CD8-positive, alpha-beta memory T cell (primary cell): ENCODE measurements at regions not wholly inside any gene's neighbourhood (a gene's known extent, or its start where the extent isn't known, plus 50 kb on each side); places are given as distances from the start of the nearest gene placed in this dataset.
A peak's percentile ranks its signal among the peaks of the same experiment; 100 is the strongest.

Experiments
- CTCF ChIA-PET: fragments of 350-600 bp; sonication (Branson Sonifier 250); formaldehyde crosslinking; loops from one replicate; lab custom pipeline; 2021; ENCODE audit warnings: antibody characterized with exemption; lab: Charles Lee
- POLR2A ChIA-PET: fragments of 350-600 bp; sonication (Branson Sonifier 250); formaldehyde crosslinking; loops from one replicate; lab custom pipeline; 2021; ENCODE audit warnings: antibody characterized with exemption; lab: Charles Lee
- DNase-seq, 5 donors: peaks; one replicate each; pipeline versions ENCODE4 v3.0.0 to v3.0.0-alpha.2; 2020 to 2022; ENCODE audit warnings: mixed read lengths in 1 of 5
- H3K27ac ChIP-seq: one replicate; pipeline ENCODE4 v1.7.0; 2013; ENCODE audit warnings: low read depth, mild to moderate bottlenecking, low read length, moderate library complexity
- H3K27me3 ChIP-seq: 2 replicates; pipeline ENCODE4 v1.7.0; 2013; ENCODE audit warnings: low read length, mild to moderate bottlenecking; ENCODE audit not compliant: insufficient read depth, poor library complexity, severe bottlenecking
- H3K36me3 ChIP-seq: 2 replicates; pipeline ENCODE4 v1.7.0; 2013; ENCODE audit warnings: mild to moderate bottlenecking, low read length, moderate library complexity; ENCODE audit not compliant: insufficient read depth
- H3K4me1 ChIP-seq: 2 replicates; pipeline ENCODE4 v1.7.0; 2013; ENCODE audit warnings: mild to moderate bottlenecking, low read length, moderate library complexity; ENCODE audit not compliant: insufficient read depth
- H3K4me3 ChIP-seq: 2 replicates; pipeline ENCODE4 v1.7.0; 2013; ENCODE audit warnings: mild to moderate bottlenecking, low read length
- H3K9me3 ChIP-seq: 2 replicates; pipeline ENCODE4 v1.7.0; 2013; ENCODE audit warnings: mild to moderate bottlenecking, low read length
- H3K27ac Mint-ChIP-seq, 8 donors: one replicate each; pipeline ENCODE4 v1.8.0; 2020 to 2021; ENCODE audit warnings: mixed read lengths in 8 of 8, mild to moderate bottlenecking in 6 of 8, inconsistent platforms in 3 of 8, moderate library complexity in 3 of 8
- H3K27me3 Mint-ChIP-seq, 2 donors: one replicate each; pipeline ENCODE4 v1.8.0; 2020 to 2021; ENCODE audit warnings: mixed read lengths in 2 of 2, mild to moderate bottlenecking in 1 of 2, moderate library complexity in 1 of 2
- H3K36me3 Mint-ChIP-seq, 3 donors: one replicate each; pipeline ENCODE4 v1.8.0; 2020 to 2021; ENCODE audit warnings: mixed read lengths in 3 of 3, inconsistent platforms in 1 of 3, mild to moderate bottlenecking in 1 of 3
- H3K4me1 Mint-ChIP-seq, 3 donors: one replicate each; pipeline ENCODE4 v1.8.0; 2020 to 2021; ENCODE audit warnings: mixed read lengths in 3 of 3, inconsistent platforms in 1 of 3, mild to moderate bottlenecking in 1 of 3
- H3K4me3 Mint-ChIP-seq, 7 donors: one replicate each; pipeline ENCODE4 v1.8.0; 2020 to 2021; ENCODE audit warnings: mixed read lengths in 7 of 7, mild to moderate bottlenecking in 6 of 7, moderate library complexity in 4 of 7, inconsistent platforms in 2 of 7
- H3K9me3 Mint-ChIP-seq, 5 donors: one replicate each; pipeline ENCODE4 v1.8.0; 2020 to 2022; ENCODE audit warnings: mixed read lengths in 5 of 5, mild to moderate bottlenecking in 3 of 5, moderate library complexity in 2 of 5, inconsistent platforms in 1 of 5

DNA sequence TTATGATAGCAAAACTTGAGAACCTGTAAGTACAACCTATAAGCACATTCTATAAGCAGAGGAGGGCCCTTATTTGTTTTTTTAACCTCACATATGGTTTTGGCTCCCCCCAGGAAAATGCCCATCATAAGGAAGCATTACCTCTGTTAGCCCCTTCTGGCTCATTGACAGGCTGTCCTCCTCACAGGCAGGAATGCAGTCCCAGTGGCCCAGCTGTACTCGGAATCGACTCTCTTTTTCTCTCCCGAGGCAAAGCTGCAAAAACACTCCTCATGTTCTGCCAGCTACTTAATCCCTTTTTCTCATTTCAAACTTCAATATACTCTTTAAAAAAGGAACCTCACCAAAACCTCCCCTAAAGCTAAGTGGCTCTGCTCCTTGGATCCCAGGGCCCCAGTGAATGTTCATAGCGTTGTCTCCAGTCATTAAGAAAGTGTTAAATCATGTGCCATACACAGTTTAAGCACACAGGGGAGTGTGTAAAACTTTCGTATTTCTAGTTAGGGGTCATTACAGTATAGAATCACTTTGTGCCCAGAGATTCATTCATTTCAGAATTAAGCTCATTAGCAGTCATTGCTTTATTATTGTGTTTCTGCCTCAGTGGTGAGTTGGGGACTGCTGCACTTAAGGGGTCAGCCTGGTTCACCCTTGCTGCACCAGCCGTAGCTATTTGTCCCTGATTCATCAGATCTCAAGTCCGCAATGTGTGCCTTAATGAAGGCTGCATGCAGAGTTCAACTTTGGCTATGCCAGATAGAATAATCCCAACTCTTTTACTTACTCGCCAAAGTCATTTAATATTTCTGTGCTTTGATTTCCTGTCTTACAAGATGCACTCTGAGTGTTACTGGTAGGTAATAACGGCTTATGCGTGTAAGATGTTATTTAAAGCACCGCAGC, 57.6 kb downstream of the JRKL start:
- H3K36me3 ChIP-seq: no peaks in the 10 kb centered on the region
- ChIA-PET CTCF (interaction anchor here (2.1 kb wide), 1 partner anchor 9 kb away, joined by 7 read pairs; no protein-coding TSS in a partner anchor), POLR2A (no interaction called here)
- Mint-ChIP-seq H3K27ac (no peak overlapping the region), H3K9me3 (no peaks in the 10 kb centered on the region), H3K36me3 (no peaks in the 10 kb centered on the region), H3K4me1 (no peaks in the 10 kb centered on the region), H3K4me3 (no peak overlapping the region), H3K27me3 (peaks cover 5 to 30% of the 10 kb centered on the region in 2 donors)
- H3K4me3 ChIP-seq: no peak overlapping the region
- DNase-seq: no peak
- H3K4me1 ChIP-seq: no peaks in the 10 kb centered on the region
- H3K27me3 ChIP-seq: no peaks in the 10 kb centered on the region
- H3K27ac ChIP-seq: no peak overlapping the region
- H3K9me3 ChIP-seq: no peaks in the 10 kb centered on the region

DNA sequence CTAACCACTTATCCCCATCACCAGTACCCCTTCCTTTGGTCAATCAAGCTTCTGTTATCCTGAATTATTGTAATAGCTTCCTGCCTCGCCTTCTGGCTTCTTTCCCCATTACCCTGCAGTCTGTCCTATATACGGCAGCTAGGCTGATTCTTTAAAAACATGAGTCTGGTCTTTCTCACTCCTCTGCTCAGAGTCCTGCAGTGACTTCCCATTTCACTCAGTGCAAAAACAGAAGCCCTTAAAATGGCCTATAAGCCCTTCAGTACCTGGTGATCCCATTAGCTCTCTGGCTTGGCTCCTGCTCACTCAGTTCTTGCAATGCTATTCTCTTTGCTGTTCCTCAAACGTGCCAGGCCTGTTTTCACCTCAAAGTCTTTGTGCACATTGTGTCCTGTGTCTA, 58.4 kb downstream of the JRKL start:
- no peaks in the 10 kb centered on the region for H3K36me3 Mint-ChIP-seq
- Histone ChIP-seq H3K9me3 (no peaks in the 10 kb centered on the region), H3K4me3 (no peak overlapping the region), H3K36me3 (no peaks in the 10 kb centered on the region), H3K27ac (no peak overlapping the region), H3K4me1 (no peaks in the 10 kb centered on the region), H3K27me3 (no peaks in the 10 kb centered on the region)
- peak overlapping the region in 1 of 8 donors; percentile 34 for H3K27ac Mint-ChIP-seq
- no peaks in the 10 kb centered on the region for H3K4me1 Mint-ChIP-seq
- CTCF ChIA-PET: interaction anchor here (2.1 kb wide), 1 partner anchor 10 kb away, joined by 7 read pairs; no protein-coding TSS in a partner anchor
- H3K4me3 Mint-ChIP-seq: no peak overlapping the region
- POLR2A ChIA-PET: no interaction called here
- DNase-seq: no peak
- no peaks in the 10 kb centered on the region for H3K9me3 Mint-ChIP-seq
- peaks cover 5 to 28% of the 10 kb centered on the region in 2 donors for H3K27me3 Mint-ChIP-seq

DNA sequence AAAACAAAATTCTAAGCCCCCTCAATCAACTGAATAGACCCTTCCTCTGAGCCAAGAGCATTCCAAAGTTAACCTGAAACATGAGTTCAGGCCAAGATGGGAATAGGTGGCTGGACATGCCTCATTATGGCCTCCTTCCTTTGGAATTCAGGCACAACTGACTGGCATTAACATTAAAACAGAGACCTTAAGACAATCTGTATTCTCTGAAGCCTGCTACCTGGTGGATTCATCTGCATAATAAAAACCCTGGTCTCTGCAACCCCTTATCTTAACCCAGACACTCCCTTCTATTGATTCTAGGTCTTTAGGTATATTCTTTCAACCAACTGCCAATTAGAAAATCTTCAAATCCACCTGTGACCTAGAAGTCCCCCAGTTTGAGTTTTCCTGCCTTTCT, 66.3 kb downstream of the JRKL start:
- Histone ChIP-seq H3K27me3 (no peaks in the 10 kb centered on the region), H3K4me3 (no peak overlapping the region), H3K36me3 (no peaks in the 10 kb centered on the region), H3K27ac (no peak overlapping the region), H3K9me3 (no peaks in the 10 kb centered on the region), H3K4me1 (no peaks in the 10 kb centered on the region)
- ChIA-PET POLR2A (no interaction called here), CTCF (no interaction called here)
- Mint-ChIP-seq H3K4me1 (no peaks in the 10 kb centered on the region), H3K4me3 (no peak overlapping the region), H3K27me3 (peaks cover 5 to 49% of the 10 kb centered on the region in 2 donors), H3K9me3 (no peaks in the 10 kb centered on the region), H3K36me3 (no peaks in the 10 kb centered on the region), H3K27ac (peak overlapping the region in 1 of 8 donors; percentile 13)
- DNase-seq: no peak

DNA sequence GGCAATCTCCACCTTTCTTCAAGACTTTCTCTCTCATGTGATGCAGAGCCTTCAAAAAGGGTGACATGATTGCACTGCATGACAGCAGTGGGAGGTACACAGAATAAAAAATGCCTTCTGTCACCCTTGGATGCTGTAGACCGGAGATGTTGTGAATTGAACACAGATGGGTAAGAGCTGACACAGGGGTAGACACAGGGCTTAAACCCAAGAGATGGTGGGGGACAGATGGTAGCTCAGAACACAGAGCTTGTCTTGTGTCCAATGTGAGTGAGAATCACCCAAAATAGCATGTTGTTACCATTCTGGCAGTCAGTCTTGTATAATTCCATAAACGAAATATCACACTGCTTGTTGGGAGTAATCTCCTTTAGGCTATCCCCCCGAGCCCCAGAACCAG, 69.9 kb downstream of the JRKL start:
- Histone ChIP-seq H3K27ac (no peak overlapping the region), H3K27me3 (no peaks in the 10 kb centered on the region), H3K4me3 (no peak overlapping the region), H3K9me3 (no peaks in the 10 kb centered on the region), H3K4me1 (no peaks in the 10 kb centered on the region), H3K36me3 (no peaks in the 10 kb centered on the region)
- ChIA-PET CTCF (no interaction called here), POLR2A (no interaction called here)
- Mint-ChIP-seq H3K4me3 (no peak overlapping the region), H3K27ac (peak overlapping the region in 1 of 8 donors; percentile 35), H3K27me3 (peaks cover 10 to 54% of the 10 kb centered on the region in 2 donors), H3K4me1 (peaks cover 2 to 9% (median 6%) of the 10 kb centered on the region in 3 donors), H3K9me3 (no peaks in the 10 kb centered on the region), H3K36me3 (no peaks in the 10 kb centered on the region)
- no peak for DNase-seq

DNA sequence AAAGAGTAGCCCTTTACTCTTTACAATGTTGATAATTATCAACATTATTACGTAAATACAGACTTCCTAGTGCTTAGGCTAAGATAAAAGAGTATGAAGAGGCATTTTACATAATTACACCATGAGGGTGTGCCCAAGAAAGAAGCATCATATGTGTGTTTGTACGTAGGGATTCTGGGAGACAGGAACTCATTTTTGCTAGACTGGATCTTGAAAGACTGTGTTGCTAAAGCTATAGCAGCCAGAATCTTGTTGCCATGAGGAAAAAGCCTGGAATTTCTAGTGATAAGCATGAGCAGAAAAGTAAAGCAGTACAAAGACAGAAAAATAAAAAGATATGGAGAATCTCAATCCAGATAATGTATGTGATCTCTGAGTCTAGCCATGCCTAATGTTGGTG, 72.1 kb downstream of the JRKL start:
- peaks cover 2 to 10% (median 8%) of the 10 kb centered on the region in 3 donors for H3K4me1 Mint-ChIP-seq
- ChIA-PET POLR2A (no interaction called here), CTCF (interaction anchor here (2.3 to 3.4 kb wide), 3 partner anchors 11 to 626 kb away, joined by 6 to 17 read pairs (median 12); no protein-coding TSS in a partner anchor)
- Histone ChIP-seq H3K4me1 (no peaks in the 10 kb centered on the region), H3K9me3 (no peaks in the 10 kb centered on the region), H3K27me3 (no peaks in the 10 kb centered on the region), H3K36me3 (no peaks in the 10 kb centered on the region), H3K27ac (no peak overlapping the region), H3K4me3 (no peak overlapping the region)
- no peak overlapping the region for H3K4me3 Mint-ChIP-seq
- no peaks in the 10 kb centered on the region for H3K36me3 Mint-ChIP-seq
- DNase-seq: no peak
- peaks cover 10 to 39% of the 10 kb centered on the region in 2 donors for H3K27me3 Mint-ChIP-seq
- no peak overlapping the region for H3K27ac Mint-ChIP-seq
- H3K9me3 Mint-ChIP-seq: no peaks in the 10 kb centered on the region

DNA sequence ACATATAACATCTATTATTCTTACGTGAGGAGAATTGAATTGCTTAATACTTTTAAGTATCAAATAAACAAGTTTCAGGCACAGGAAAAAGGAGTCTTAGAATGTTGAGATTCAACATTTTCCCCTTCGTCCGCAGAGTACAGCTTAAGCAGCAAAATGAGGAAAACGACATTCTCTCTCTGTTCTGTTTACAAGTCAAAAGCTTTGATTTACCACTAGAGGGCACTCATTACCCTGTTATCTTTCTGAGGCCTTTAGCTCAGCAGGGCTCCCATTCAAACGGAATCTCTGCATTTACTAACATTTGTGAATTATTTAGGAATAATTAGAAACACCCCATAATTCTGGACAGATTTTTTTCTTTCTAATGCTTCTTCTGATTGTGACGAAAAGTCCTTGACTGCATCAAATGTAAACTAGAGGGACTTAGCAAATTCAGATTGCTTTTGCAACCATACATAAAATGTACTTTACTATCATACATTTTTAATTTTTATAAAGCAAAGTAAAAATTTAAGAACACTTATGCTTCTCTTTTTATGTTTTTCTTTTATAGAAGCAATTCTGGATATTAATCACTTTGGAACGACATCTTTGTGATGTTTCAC, 75.0 kb downstream of the JRKL start:
- no peak overlapping the region for H3K27ac ChIP-seq
- ChIA-PET POLR2A (no interaction called here), CTCF (interaction anchor here (0.6 to 3.4 kb wide), 10 partner anchors 8 to 1724 kb away, joined by 3 to 17 read pairs (median 3); no protein-coding TSS in a partner anchor)
- no peaks in the 10 kb centered on the region for H3K36me3 ChIP-seq
- H3K9me3 ChIP-seq: no peaks in the 10 kb centered on the region
- no peaks in the 10 kb centered on the region for H3K9me3 Mint-ChIP-seq
- peak overlapping the region; percentile 16 for H3K4me3 ChIP-seq
- DNase-seq: peak in 2 of 5 donors; percentile 35 to 46
- peak overlapping the region in 5 of 7 donors; percentile 13 to 73 (median 63) for H3K4me3 Mint-ChIP-seq
- H3K27me3 Mint-ChIP-seq: peaks cover 8 to 15% of the 10 kb centered on the region in 2 donors
- H3K4me1 ChIP-seq: no peaks in the 10 kb centered on the region
- H3K4me1 Mint-ChIP-seq: peaks cover 2 to 10% (median 8%) of the 10 kb centered on the region in 3 donors
- H3K27me3 ChIP-seq: no peaks in the 10 kb centered on the region
- H3K27ac Mint-ChIP-seq: no peak overlapping the region
- no peaks in the 10 kb centered on the region for H3K36me3 Mint-ChIP-seq

DNA sequence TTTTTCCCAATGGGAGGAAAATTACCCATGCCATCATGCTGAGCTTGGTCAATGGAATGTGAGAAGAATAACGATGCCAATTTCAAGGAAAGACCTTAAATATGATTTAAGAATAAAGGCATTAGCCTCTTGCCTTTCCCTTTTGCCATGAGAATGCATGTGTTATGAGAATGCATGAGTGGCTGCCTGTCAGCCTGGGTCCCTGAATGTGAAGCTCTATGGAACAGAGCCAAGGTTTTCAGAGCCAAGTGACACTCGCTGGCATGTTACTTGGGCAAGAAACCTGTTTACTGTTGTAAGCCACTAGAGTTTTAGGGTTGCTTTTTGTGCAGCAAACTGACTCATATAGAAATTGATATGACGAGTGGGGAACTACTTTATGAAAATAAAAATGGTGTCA, 75.7 kb downstream of the JRKL start:
- H3K36me3 ChIP-seq: no peaks in the 10 kb centered on the region
- H3K27me3 ChIP-seq: no peaks in the 10 kb centered on the region
- Mint-ChIP-seq H3K4me3 (no peak overlapping the region), H3K27ac (no peak overlapping the region), H3K36me3 (no peaks in the 10 kb centered on the region), H3K4me1 (peaks cover 2 to 10% (median 8%) of the 10 kb centered on the region in 3 donors), H3K9me3 (no peaks in the 10 kb centered on the region), H3K27me3 (peaks cover 5 to 14% of the 10 kb centered on the region in 2 donors)
- no peak for DNase-seq
- H3K27ac ChIP-seq: no peak overlapping the region
- H3K9me3 ChIP-seq: no peaks in the 10 kb centered on the region
- ChIA-PET CTCF (interaction anchor here (1.1 to 3.4 kb wide), 6 partner anchors 7 to 26 kb away, joined by 3 to 17 read pairs (median 5); no protein-coding TSS in a partner anchor), POLR2A (no interaction called here)
- H3K4me3 ChIP-seq: no peak overlapping the region
- no peaks in the 10 kb centered on the region for H3K4me1 ChIP-seq

DNA sequence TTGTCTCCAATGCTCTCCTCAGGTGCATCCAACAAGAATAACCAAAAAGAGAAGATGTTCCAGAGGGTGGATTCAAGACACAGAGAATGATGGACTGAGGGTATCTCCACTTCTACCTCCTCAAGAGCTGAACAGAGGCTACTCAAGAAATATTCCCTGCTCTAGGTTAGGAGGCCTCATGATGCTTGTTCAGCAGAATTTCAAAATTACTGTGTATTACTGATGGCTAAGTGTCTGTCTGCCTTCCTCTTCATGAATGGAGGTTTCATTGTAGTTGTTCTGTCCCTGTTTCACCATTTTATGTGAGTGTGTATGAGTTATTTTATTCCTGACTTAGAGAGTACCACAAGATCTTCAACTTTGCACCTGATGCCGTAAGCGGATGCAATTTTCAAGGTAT, 76.8 kb downstream of the JRKL start:
- H3K9me3 ChIP-seq: no peaks in the 10 kb centered on the region
- peaks cover 2 to 10% (median 8%) of the 10 kb centered on the region in 3 donors for H3K4me1 Mint-ChIP-seq
- no peak overlapping the region for H3K4me3 ChIP-seq
- no peaks in the 10 kb centered on the region for H3K36me3 ChIP-seq
- no peaks in the 10 kb centered on the region for H3K4me1 ChIP-seq
- DNase-seq: no peak
- H3K4me3 Mint-ChIP-seq: no peak overlapping the region
- H3K27ac Mint-ChIP-seq: no peak overlapping the region
- H3K27ac ChIP-seq: no peak overlapping the region
- H3K36me3 Mint-ChIP-seq: no peaks in the 10 kb centered on the region
- ChIA-PET POLR2A (no interaction called here), CTCF (interaction anchor here (1.2 kb wide), 1 partner anchor 11 kb away, joined by 4 read pairs; no protein-coding TSS in a partner anchor)
- H3K27me3 ChIP-seq: no peaks in the 10 kb centered on the region
- H3K9me3 Mint-ChIP-seq: no peaks in the 10 kb centered on the region
- peaks cover 2 to 11% of the 10 kb centered on the region in 2 donors for H3K27me3 Mint-ChIP-seq
